ENCODE measurements at regions not wholly inside any gene's neighbourhood (a gene's known extent, or its start where the extent isn't known, plus 50 kb on each side); places are given as distances from the start of the nearest gene placed in this dataset.

DNA sequence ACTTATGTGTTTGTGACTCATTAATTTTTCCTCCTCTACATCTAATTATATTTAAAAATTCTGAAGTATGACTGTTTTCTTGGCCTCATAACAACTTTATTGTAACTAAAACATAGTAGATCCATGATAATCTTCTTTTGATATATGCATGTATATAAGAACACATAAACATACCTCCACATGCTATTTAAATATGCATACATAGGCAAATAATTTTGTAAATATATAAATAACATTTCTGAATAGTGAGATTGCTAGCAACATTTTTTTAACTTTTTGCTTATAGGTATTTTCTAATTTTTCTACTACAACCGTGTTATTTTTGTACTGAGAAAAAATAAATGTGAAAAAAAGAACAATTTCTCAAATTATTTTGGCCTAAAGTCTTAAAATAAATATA lies 627.6 kb downstream of the HTR1B start:
- no peak for TF ChIP-seq POLR2AphosphoS5 (IDR thresholded peaks at IDR 0.05; ENCODE audit: low read depth, low read length)
- TF ChIP-seq, protein P1, sequence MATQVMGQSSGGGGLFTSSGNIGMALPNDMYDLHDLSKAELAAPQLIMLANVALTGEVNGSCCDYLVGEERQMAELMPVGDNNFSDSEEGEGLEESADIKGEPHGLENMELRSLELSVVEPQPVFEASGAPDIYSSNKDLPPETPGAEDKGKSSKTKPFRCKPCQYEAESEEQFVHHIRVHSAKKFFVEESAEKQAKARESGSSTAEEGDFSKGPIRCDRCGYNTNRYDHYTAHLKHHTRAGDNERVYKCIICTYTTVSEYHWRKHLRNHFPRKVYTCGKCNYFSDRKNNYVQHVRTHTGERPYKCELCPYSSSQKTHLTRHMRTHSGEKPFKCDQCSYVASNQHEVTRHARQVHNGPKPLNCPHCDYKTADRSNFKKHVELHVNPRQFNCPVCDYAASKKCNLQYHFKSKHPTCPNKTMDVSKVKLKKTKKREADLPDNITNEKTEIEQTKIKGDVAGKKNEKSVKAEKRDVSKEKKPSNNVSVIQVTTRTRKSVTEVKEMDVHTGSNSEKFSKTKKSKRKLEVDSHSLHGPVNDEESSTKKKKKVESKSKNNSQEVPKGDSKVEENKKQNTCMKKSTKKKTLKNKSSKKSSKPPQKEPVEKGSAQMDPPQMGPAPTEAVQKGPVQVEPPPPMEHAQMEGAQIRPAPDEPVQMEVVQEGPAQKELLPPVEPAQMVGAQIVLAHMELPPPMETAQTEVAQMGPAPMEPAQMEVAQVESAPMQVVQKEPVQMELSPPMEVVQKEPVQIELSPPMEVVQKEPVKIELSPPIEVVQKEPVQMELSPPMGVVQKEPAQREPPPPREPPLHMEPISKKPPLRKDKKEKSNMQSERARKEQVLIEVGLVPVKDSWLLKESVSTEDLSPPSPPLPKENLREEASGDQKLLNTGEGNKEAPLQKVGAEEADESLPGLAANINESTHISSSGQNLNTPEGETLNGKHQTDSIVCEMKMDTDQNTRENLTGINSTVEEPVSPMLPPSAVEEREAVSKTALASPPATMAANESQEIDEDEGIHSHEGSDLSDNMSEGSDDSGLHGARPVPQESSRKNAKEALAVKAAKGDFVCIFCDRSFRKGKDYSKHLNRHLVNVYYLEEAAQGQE (IDR thresholded peaks at IDR 0.05; ENCODE audit: insufficient read depth in 1 of 2, low read depth in 2 of 2, low read length in 2 of 2), result no peak

Data from PFSK-1 (cell line).